HCT116 (cell line): ENCODE measurements at regions not wholly inside any gene's neighbourhood (a gene's known extent, or its start where the extent isn't known, plus 50 kb on each side); places are given as distances from the start of the nearest gene placed in this dataset.

ENCODE experiments used
- ATAC-seq: fragments of 200-7000 bp; cut with Tn5 transposase; 2 replicates; pipeline ENCODE4 v1.9.1; 2020; ENCODE audit warnings: mild to moderate bottlenecking, moderate library complexity
- BruUV-seq: library from RNA; stranded (reverse); fragments of 400-500 nt; replicated peaks from 2 replicates; lab custom pipeline; 2021; lab: Mats Ljungman, UMichigan
- CTCF ChIA-PET: fragments of 300-600 bp; sonication (Branson Sonifier 250); formaldehyde crosslinking; loops from one replicate; lab custom pipeline; 2021; ENCODE audit warnings: antibody characterized with exemption; lab: Charles Lee
- POLR2A ChIA-PET: fragments of 300-600, 350-600 bp; sonication (Branson Sonifier 250); formaldehyde crosslinking; loops from one replicate; lab custom pipeline; 2021; ENCODE audit warnings: antibody characterized with exemption; lab: Charles Lee
- RAD21 ChIA-PET, 2 experiments: fragments of 300-600 bp; sonication (Branson Sonifier 250); formaldehyde crosslinking; loops; one replicate each; lab custom pipeline; 2023; ENCODE audit warnings: low total read pairs in 2 of 2; ENCODE audit not compliant: uncharacterized antibody in 2 of 2, unreplicated experiment in 2 of 2, low non-redundant PET in 1 of 2; lab: Charles Lee
- DNase-seq: peaks from one replicate; pipeline ENCODE4 v3.0.0-alpha.2; 2010; ENCODE audit warnings: low read depth, low spot score
- H2AFZ ChIP-seq: fragments of 200-600 bp; shearing (Covaris generic), sonication (generic); 2 replicates; pipeline ENCODE4 v1.6.1; 2017; ENCODE audit warnings: low read depth, mixed run types, mixed read lengths, antibody characterized with exemption, low read length; ENCODE audit not compliant: poor library complexity, severe bottlenecking
- H3K27ac ChIP-seq: 2 replicates; pipeline ENCODE4 v1.5.1; 2012; ENCODE audit warnings: low read depth, low read length
- H3K27me3 ChIP-seq: fragments of 200-600 bp; sonication (generic); 2 replicates; pipeline ENCODE4 v1.6.1; 2016; ENCODE audit warnings: mixed run types, low read length, mixed read lengths; ENCODE audit not compliant: insufficient read depth
- H3K36me3 ChIP-seq, 2 experiments: fragments of 200-500 bp in 1 of 2; fragments of 200-600 bp in 1 of 2; sonication (Bioruptor generic) in 1 of 2; sonication (generic) in 1 of 2; 2 replicates each; pipeline versions ENCODE4 v1.5.1 to v1.6.1; 2014 to 2016; ENCODE audit warnings: low read length in 2 of 2, inconsistent platforms in 1 of 2, mixed read lengths in 1 of 2, mixed run types in 1 of 2; ENCODE audit not compliant: insufficient read depth in 2 of 2, control insufficient read depth in 1 of 2
- H3K4me1 ChIP-seq, 2 experiments: fragments of 200-600 bp in 1 of 2; sonication (generic) in 1 of 2; 2 replicates each; pipeline versions ENCODE4 v1.5.1 to v1.6.1; 2012 to 2017; ENCODE audit warnings: low read length in 2 of 2, inconsistent platforms in 1 of 2, mild to moderate bottlenecking in 1 of 2, mixed read lengths in 1 of 2, mixed run types in 1 of 2, moderate library complexity in 1 of 2; ENCODE audit not compliant: insufficient read depth in 2 of 2, control insufficient read depth in 1 of 2
- H3K4me2 ChIP-seq: fragments of 200-600 bp; sonication (generic); 2 replicates; pipeline ENCODE4 v1.6.1; 2017; ENCODE audit warnings: mixed run types, low read length, mixed read lengths
- H3K4me3 ChIP-seq, 2 experiments: fragments of 200-600 bp in 1 of 2; sonication (generic) in 1 of 2; replicated peaks in 1 of 2; 2 replicates each; pipeline ENCODE4 v1.5.1; 2011 to 2016; ENCODE audit warnings: low read length in 2 of 2, control low read depth in 1 of 2, low read depth in 1 of 2, mild to moderate bottlenecking in 1 of 2, mixed read lengths in 1 of 2, mixed run types in 1 of 2
- H3K79me2 ChIP-seq: fragments of 200-600 bp; sonication (generic); 2 replicates; pipeline ENCODE4 v1.6.1; 2017; ENCODE audit warnings: mild to moderate bottlenecking, mixed run types, low read length, moderate library complexity, mixed read lengths; ENCODE audit not compliant: insufficient read depth
- H3K9ac ChIP-seq: fragments of 200-600 bp; sonication (generic); 2 replicates; pipeline ENCODE4 v1.6.1; 2016; ENCODE audit warnings: low read length, mixed read lengths
- H3K9me2 ChIP-seq: fragments of 200-600 bp; sonication (generic), shearing (Covaris generic); 2 replicates; pipeline ENCODE4 v1.6.1; 2017; ENCODE audit warnings: mixed run types, mild to moderate bottlenecking, moderate library complexity; ENCODE audit not compliant: insufficient read depth
- H3K9me3 ChIP-seq, 2 experiments: fragments of 200-500 bp in 1 of 2; fragments of 200-600 bp in 1 of 2; sonication (Bioruptor generic) in 1 of 2; sonication (generic) in 1 of 2; 2 replicates each; pipeline ENCODE4 v1.6.1; 2014 to 2017; ENCODE audit warnings: low read length in 2 of 2, mixed read lengths in 2 of 2, inconsistent platforms in 1 of 2, low read depth in 1 of 2, mild to moderate bottlenecking in 1 of 2, mixed run types in 1 of 2, moderate library complexity in 1 of 2; ENCODE audit not compliant: control insufficient read depth in 1 of 2, insufficient read depth in 1 of 2
- H4K20me1 ChIP-seq: fragments of 200-600 bp; sonication (generic), shearing (Covaris generic); 2 replicates; pipeline ENCODE4 v1.6.1; 2017; ENCODE audit warnings: mixed run types, mild to moderate bottlenecking, moderate library complexity; ENCODE audit not compliant: insufficient read depth
- EGR1 ChIP-seq: IDR thresholded peaks from 2 replicates; pipeline ENCODE4 v1.6.1; 2012; ENCODE audit warnings: low read depth
- ELF1 ChIP-seq: IDR thresholded peaks from 2 replicates; pipeline ENCODE4 v1.6.1; 2012; ENCODE audit warnings: low read depth, borderline replicate concordance
- EZH2 ChIP-seq: fragments of 200-600 bp; sonication (generic); IDR thresholded peaks from 2 replicates; pipeline ENCODE4 v1.6.1; 2017; ENCODE audit warnings: antibody characterized with exemption, mixed run types
- JUND ChIP-seq: IDR thresholded peaks from 2 replicates; pipeline ENCODE4 v1.6.1; 2012
- POLR2A ChIP-seq: IDR thresholded peaks from 2 replicates; pipeline ENCODE4 v1.7.0; 2011; ENCODE audit warnings: borderline replicate concordance; ENCODE audit not compliant: insufficient read depth, insufficient read length; ENCODE audit errors: extremely low read depth
- POLR2AphosphoS5 ChIP-seq: IDR thresholded peaks from 2 replicates; pipeline ENCODE4 v1.6.1; 2011; ENCODE audit warnings: mild to moderate bottlenecking, low read depth, low read length, moderate library complexity
- RAD21 ChIP-seq: IDR thresholded peaks from 2 replicates; pipeline ENCODE4 v1.6.1; 2012; ENCODE audit warnings: low read depth, mild to moderate bottlenecking
- SP1 ChIP-seq: IDR thresholded peaks from 2 replicates; pipeline ENCODE4 v1.6.1; 2012; ENCODE audit warnings: low read depth
- SRF ChIP-seq: IDR thresholded peaks from 2 replicates; pipeline ENCODE4 v1.6.1; 2012; ENCODE audit warnings: low read depth
- TCF7L2 ChIP-seq: IDR thresholded peaks from 2 replicates; pipeline ENCODE4 v1.7.0; 2011; ENCODE audit warnings: borderline replicate concordance, inconsistent platforms; ENCODE audit not compliant: insufficient read depth, insufficient read length; ENCODE audit errors: extremely low read depth
- ZBTB33 ChIP-seq: IDR thresholded peaks from 2 replicates; pipeline ENCODE4 v1.6.1; 2011; ENCODE audit warnings: mild to moderate bottlenecking, low read length, moderate library complexity; ENCODE audit not compliant: insufficient replicate concordance; ENCODE audit errors: extremely low read depth
- ZNF274 ChIP-seq: fragments of 200-500 bp; sonication (Bioruptor generic); IDR thresholded peaks from 2 replicates; pipeline ENCODE4 v1.6.1; 2014; ENCODE audit warnings: mild to moderate bottlenecking, low read depth, low read length, inconsistent platforms
- intact Hi-C: fragments of 100-400 bp; cut with micrococcal nuclease; formaldehyde crosslinking; loops from 2 replicates; pipeline ENCODE4 v1.10.0; 2022
- TF ChIP-seq, protein P1 (sequence below): IDR thresholded peaks from 2 replicates; pipeline ENCODE4 v1.6.1; 2012; ENCODE audit warnings: low read depth

GRCh38 chr9:7284117-7284516 lies 515.5 kb downstream of the DMAC1 start:
- ChIA-PET POLR2A (no interaction called here), CTCF (no interaction called here), RAD21 (no interaction called here)
- TF ChIP-seq POLR2AphosphoS5 (no peak), RAD21 (no peak), ZBTB33 (no peak), ELF1 (no peak), TCF7L2 (no peak), EGR1 (no peak), EZH2 (no peak), POLR2A (no peak), SP1 (no peak), SRF (no peak), ZNF274 (no peak), JUND (no peak)
- TF ChIP-seq, protein P1, sequence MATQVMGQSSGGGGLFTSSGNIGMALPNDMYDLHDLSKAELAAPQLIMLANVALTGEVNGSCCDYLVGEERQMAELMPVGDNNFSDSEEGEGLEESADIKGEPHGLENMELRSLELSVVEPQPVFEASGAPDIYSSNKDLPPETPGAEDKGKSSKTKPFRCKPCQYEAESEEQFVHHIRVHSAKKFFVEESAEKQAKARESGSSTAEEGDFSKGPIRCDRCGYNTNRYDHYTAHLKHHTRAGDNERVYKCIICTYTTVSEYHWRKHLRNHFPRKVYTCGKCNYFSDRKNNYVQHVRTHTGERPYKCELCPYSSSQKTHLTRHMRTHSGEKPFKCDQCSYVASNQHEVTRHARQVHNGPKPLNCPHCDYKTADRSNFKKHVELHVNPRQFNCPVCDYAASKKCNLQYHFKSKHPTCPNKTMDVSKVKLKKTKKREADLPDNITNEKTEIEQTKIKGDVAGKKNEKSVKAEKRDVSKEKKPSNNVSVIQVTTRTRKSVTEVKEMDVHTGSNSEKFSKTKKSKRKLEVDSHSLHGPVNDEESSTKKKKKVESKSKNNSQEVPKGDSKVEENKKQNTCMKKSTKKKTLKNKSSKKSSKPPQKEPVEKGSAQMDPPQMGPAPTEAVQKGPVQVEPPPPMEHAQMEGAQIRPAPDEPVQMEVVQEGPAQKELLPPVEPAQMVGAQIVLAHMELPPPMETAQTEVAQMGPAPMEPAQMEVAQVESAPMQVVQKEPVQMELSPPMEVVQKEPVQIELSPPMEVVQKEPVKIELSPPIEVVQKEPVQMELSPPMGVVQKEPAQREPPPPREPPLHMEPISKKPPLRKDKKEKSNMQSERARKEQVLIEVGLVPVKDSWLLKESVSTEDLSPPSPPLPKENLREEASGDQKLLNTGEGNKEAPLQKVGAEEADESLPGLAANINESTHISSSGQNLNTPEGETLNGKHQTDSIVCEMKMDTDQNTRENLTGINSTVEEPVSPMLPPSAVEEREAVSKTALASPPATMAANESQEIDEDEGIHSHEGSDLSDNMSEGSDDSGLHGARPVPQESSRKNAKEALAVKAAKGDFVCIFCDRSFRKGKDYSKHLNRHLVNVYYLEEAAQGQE, result no peak
- H3K4me1 ChIP-seq, result no peaks in the 10 kb centered on the region
- peaks cover 25% of the 10 kb centered on the region for H3K27me3 ChIP-seq
- no peaks in the 10 kb centered on the region for H3K9me2 ChIP-seq
- DNase-seq, result no peak
- no peaks in the 10 kb centered on the region for H3K79me2 ChIP-seq
- H3K9me3 ChIP-seq, result no peaks in the 10 kb centered on the region
- no peak overlapping the region for H3K4me3 ChIP-seq
- no peak overlapping the region for H3K4me2 ChIP-seq
- no peak overlapping the region for H3K27ac ChIP-seq
- no peak overlapping the region for H2AFZ ChIP-seq
- no TSS peak for BruUV-seq
- no peak overlapping the region for H3K9ac ChIP-seq
- no peaks in the 10 kb centered on the region for H3K36me3 ChIP-seq
- intact Hi-C loops, result no loop called here
- H4K20me1 ChIP-seq, result no peaks in the 10 kb centered on the region
- ATAC-seq, result no peak
